LNCaP clone FGC (cell line): ENCODE measurements at regions not wholly inside any gene's neighbourhood (a gene's known extent, or its start where the extent isn't known, plus 50 kb on each side); places are given as distances from the start of the nearest gene placed in this dataset.

Experiments
- DNase-seq: peaks from one replicate; pipeline ENCODE4 v3.0.0-alpha.2; 2011; ENCODE audit warnings: low read depth
- H3K4me3 ChIP-seq: 2 replicates; pipeline ENCODE4 v1.5.1; 2011; ENCODE audit warnings: mild to moderate bottlenecking, low read depth, low read length, control low read depth
- CTCF ChIP-seq: IDR thresholded peaks from 2 replicates; pipeline ENCODE4 v1.5.1; 2012; ENCODE audit warnings: mild to moderate bottlenecking; ENCODE audit not compliant: control insufficient read depth, insufficient read depth; ENCODE audit errors: extremely low read depth

GRCh38 chr3:156017352-156018030, 102.9 kb upstream of the KCNAB1 start:
- no peak for TF ChIP-seq CTCF
- H3K4me3 ChIP-seq, result no peak overlapping the region
- DNase-seq, result no peak

GRCh38 chr3:156024904-156025533, 95.4 kb upstream of the KCNAB1 start:
- no peak for TF ChIP-seq CTCF
- peak overlapping the region; percentile 7; the same call in 1 of the 2 replicates for H3K4me3 ChIP-seq
- DNase-seq, result no peak

GRCh38 chr3:156029208-156029607, 91.2 kb upstream of the KCNAB1 start:
- no peak for TF ChIP-seq CTCF
- no peak overlapping the region for H3K4me3 ChIP-seq
- DNase-seq, result no peak

- no peak for TF ChIP-seq CTCF
- no peak overlapping the region for H3K4me3 ChIP-seq
- DNase-seq, result no peak
These were observed 89.7 kb upstream of the KCNAB1 start for GRCh38 chr3:156030723-156031122.

- no peak for TF ChIP-seq CTCF
- no peak for DNase-seq
- no peak overlapping the region for H3K4me3 ChIP-seq
These were observed 87.0 kb upstream of the KCNAB1 start for GRCh38 chr3:156033428-156033827.

GRCh38 chr3:156035158-156035557, 85.2 kb upstream of the KCNAB1 start:
- TF ChIP-seq CTCF, result no peak
- no peak for DNase-seq
- H3K4me3 ChIP-seq, result no peak overlapping the region
